ENCODE measurements at regions not wholly inside any gene's neighbourhood (a gene's known extent, or its start where the extent isn't known, plus 50 kb on each side); places are given as distances from the start of the nearest gene placed in this dataset.

DNA sequence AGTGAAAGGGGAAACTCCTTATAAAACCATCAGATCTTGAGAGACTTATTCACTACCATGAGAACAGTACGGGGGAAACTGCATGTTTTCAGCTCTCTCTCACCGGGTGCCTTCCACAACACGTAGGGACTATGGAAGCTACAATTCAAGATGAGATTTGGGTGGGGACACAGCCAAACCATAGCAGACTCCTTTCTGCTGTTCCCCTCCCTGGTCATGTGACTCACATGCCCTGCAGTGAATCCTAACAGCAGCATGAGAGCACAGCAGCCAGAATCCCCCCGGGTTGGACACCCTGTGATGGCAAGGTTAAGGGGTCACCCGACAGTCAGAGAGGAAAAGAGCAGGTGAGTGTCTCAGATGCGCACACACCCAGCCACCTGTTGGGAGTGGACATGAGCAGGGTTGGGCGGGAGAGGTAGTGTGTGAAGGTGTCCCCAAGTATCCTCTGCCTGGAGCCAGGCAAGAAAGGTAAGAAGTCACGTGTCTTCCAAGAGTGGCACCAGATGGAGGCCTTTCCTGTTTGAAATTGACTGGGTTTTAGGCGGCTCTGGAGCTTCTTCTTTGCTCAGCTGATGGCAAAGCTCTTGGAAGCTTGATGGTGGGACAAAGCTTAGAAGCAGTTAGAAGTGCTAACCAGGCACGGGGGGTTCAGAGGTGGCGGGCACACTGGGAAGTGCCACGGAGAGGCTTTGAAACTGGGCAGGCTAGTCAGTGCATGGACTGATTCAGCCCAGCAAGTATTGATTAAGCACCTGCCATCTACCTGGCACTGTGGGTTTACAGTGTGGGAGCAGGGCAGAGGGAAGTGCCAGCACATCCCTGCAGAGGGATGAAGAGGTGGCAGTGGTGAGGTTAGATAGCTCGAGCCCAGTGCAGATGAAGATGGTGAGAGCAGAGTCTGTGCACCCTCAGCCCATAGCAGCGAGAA lies 68.7 kb downstream of the RHOB start:
- DNase-seq (ENCODE audit: low read depth in 1 of 2, low spot score in 1 of 2) = no peak
- TF ChIP-seq JUND (IDR thresholded peaks at IDR 0.05; ENCODE audit: low read depth) = no peak
- in situ Hi-C loops (cut with HindIII; ENCODE audit: low pct_unique_long_range_greater_than_20kb, low sequenced_read_pairs) = no loop called here

- TF ChIP-seq JUND (IDR thresholded peaks at IDR 0.05; ENCODE audit: low read depth) = no peak
- in situ Hi-C loops (cut with HindIII; ENCODE audit: low pct_unique_long_range_greater_than_20kb, low sequenced_read_pairs) = no loop called here
- no peak for DNase-seq (ENCODE audit: low read depth in 1 of 2, low spot score in 1 of 2)
These were observed 69.4 kb downstream of the RHOB start for GRCh38 chr2:20516291-20516645.

DNA sequence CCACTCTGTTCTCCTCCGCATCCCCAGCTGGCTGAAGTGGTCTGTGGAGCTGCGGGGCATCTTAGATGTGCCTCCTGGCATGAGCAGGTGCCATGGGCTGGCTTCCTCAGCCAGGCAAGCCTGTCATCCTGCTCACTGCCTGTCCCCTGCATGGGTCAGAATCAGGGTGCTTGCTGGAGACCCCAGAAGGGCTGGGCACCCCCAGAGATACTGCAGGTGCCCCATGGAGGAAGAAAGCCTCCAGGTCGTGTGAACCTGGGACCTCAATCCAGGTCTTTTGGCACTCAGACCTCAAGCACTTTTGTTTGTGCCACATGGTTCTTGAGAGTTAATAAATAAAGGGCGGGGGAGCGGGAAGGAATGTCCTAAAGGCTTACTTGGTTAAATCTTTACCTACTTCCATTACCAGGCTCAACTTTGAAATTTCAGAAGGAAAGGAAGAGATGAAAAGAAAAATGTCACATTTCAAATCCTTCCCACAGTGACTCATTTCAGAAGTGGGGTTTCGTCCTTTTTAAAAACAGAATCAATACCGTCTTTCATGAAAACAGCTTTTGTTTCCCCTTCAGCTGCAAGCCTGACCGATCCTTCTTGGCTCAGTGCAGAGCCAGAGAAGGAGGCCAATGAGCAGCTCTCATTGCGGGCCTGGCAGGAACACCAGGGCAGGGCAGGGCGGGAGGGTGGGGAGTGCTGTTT lies 69.9 kb downstream of the RHOB start:
- in situ Hi-C loops (cut with HindIII; ENCODE audit: low pct_unique_long_range_greater_than_20kb, low sequenced_read_pairs) = no loop called here
- TF ChIP-seq JUND (IDR thresholded peaks at IDR 0.05; ENCODE audit: low read depth) = no peak
- no peak for DNase-seq (ENCODE audit: low read depth in 1 of 2, low spot score in 1 of 2)

DNA sequence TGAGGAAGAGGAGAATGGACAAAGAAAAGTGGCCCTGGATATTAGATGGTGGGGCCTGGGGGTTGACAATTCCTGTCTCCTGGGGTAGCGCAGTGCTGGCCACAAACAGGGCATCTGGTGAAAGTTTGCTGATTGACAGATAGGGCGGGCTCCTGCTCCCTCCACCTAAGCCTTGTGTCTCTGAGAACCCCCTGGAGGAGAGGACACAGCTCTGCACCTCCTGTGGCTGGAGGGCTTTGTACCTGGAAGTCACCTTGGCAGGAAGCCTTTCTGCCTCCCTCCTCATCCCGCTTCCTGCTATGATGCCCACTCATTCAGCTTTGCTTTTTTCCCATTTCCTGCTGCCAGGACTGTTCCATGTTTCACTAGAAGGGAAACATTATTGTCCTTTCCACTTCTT lies 72.4 kb downstream of the RHOB start:
- no peak for DNase-seq (ENCODE audit: low read depth in 1 of 2, low spot score in 1 of 2)
- in situ Hi-C loops (cut with HindIII; ENCODE audit: low pct_unique_long_range_greater_than_20kb, low sequenced_read_pairs) = no loop called here
- TF ChIP-seq JUND (IDR thresholded peaks at IDR 0.05; ENCODE audit: low read depth) = no peak

DNA sequence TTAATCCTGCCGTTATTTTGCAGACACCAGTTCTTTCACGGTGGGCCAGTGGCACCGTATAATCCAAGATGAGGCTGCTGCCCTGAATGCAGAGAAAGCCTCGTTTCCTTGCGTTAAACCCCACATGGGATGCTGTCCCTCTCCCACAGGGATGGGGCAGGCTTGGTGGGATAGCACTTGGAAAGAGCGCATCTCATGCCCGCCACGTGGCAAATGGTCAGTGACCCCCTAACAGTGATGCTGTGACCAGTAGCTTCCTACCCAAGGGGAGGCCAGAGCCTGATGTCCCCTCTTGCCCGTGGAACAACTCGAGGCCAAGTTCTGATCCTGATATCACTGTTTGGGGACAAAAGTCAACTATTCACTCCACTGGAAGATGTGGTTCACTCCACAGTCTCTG lies 73.3 kb downstream of the RHOB start:
- DNase-seq (ENCODE audit: low read depth in 1 of 2, low spot score in 1 of 2) = no peak
- in situ Hi-C loops (cut with HindIII; ENCODE audit: low pct_unique_long_range_greater_than_20kb, low sequenced_read_pairs) = no loop called here
- no peak for TF ChIP-seq JUND (IDR thresholded peaks at IDR 0.05; ENCODE audit: low read depth)

DNA sequence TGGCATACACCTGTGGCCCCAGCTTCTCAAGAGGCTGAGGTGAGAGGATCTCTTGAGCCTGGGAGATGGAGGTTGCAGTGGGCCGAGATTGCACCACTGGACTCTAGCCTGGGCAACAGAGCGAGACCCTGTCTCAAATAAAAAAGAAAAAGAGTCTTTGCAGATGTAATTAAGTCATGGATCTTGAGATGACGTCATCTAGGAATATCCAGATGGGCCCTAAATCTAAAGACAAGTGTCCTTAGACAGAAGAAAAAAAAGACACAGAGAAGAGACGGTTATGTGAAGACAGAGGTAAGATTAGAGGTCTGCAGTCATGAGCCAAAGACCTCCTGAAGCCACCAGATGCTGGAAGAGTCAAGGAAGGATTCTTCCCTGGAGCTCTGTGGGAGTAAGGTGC lies 74.3 kb downstream of the RHOB start:
- TF ChIP-seq JUND (IDR thresholded peaks at IDR 0.05; ENCODE audit: low read depth) = no peak
- DNase-seq (ENCODE audit: low read depth in 1 of 2, low spot score in 1 of 2) = no peak
- in situ Hi-C loops (cut with HindIII; ENCODE audit: low pct_unique_long_range_greater_than_20kb, low sequenced_read_pairs) = no loop called here

DNA sequence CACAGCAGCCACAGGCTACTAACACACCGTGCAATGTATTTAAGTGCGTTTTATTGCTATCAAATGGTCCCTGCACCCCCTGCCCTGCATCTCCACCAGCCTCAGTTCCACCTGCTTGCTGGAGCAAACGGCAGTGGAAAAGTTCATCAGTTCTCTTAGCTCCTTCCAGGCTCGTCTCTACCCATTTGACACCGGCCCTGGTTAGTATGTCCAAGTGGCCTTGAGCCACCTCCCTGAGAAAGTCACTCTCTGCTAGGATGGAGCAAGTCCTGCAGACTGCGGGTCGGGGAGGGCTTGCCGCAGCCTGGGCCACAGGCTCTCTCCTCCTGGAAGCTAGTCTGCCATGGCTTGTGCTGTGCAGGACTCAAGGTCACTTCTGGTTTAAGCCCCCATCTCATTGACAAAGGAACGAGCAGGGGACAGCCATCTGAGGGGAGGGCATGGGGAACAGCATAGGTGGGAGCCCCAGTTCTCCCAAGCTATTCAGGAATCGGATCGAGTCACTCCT lies 74.9 kb downstream of the RHOB start:
- in situ Hi-C loops (cut with HindIII; ENCODE audit: low pct_unique_long_range_greater_than_20kb, low sequenced_read_pairs) = no loop called here
- TF ChIP-seq JUND (IDR thresholded peaks at IDR 0.05; ENCODE audit: low read depth) = no peak
- DNase-seq (ENCODE audit: low read depth in 1 of 2, low spot score in 1 of 2) = no peak

GRCh38 chr2:20523073-20523798 lies 76.4 kb downstream of the RHOB start:
- no peak for DNase-seq (ENCODE audit: low read depth in 1 of 2, low spot score in 1 of 2)
- no peak for TF ChIP-seq JUND (IDR thresholded peaks at IDR 0.05; ENCODE audit: low read depth)
- in situ Hi-C loops (cut with HindIII; ENCODE audit: low pct_unique_long_range_greater_than_20kb, low sequenced_read_pairs) = no loop called here

GRCh38 chr2:20523799-20524187 lies 76.9 kb downstream of the RHOB start:
- in situ Hi-C loops (cut with HindIII; ENCODE audit: low pct_unique_long_range_greater_than_20kb, low sequenced_read_pairs) = no loop called here
- DNase-seq (ENCODE audit: low read depth in 1 of 2, low spot score in 1 of 2) = no peak
- TF ChIP-seq JUND (IDR thresholded peaks at IDR 0.05; ENCODE audit: low read depth) = no peak

DNA sequence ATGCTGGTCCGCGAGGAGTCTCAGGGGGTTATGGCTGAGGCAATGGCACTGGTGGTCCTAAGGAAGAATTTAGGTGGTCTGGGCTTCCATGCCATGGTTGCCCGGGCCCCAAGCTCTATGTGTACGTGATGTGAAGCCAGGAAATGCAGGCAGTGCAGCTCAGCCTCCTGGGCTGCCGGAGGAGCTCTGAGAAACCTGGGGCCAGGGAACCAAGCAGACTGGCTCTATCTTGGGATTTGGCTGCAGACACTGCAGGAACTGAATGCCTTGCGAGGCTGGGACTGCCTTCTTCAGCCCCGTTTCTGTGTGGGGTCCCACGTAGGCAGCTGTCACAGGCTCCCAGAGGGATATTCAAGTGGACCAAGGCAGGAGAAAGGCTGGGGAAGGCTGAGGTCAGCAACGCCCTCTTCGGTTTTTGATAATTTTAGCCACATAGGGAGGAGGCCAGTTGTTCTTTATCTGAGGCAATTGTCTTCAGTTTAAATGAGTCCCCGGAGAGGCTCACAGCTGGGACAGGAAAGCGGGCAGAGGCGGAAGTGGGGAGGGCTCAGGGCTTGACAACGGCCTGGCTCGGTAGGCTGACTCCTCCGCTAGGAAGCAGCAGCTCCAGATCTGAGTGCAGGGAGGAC lies 77.7 kb downstream of the RHOB start:
- TF ChIP-seq JUND (IDR thresholded peaks at IDR 0.05; ENCODE audit: low read depth) = no peak
- in situ Hi-C loops (cut with HindIII; ENCODE audit: low pct_unique_long_range_greater_than_20kb, low sequenced_read_pairs) = no loop called here
- DNase-seq (ENCODE audit: low read depth in 1 of 2, low spot score in 1 of 2) = no peak

DNA sequence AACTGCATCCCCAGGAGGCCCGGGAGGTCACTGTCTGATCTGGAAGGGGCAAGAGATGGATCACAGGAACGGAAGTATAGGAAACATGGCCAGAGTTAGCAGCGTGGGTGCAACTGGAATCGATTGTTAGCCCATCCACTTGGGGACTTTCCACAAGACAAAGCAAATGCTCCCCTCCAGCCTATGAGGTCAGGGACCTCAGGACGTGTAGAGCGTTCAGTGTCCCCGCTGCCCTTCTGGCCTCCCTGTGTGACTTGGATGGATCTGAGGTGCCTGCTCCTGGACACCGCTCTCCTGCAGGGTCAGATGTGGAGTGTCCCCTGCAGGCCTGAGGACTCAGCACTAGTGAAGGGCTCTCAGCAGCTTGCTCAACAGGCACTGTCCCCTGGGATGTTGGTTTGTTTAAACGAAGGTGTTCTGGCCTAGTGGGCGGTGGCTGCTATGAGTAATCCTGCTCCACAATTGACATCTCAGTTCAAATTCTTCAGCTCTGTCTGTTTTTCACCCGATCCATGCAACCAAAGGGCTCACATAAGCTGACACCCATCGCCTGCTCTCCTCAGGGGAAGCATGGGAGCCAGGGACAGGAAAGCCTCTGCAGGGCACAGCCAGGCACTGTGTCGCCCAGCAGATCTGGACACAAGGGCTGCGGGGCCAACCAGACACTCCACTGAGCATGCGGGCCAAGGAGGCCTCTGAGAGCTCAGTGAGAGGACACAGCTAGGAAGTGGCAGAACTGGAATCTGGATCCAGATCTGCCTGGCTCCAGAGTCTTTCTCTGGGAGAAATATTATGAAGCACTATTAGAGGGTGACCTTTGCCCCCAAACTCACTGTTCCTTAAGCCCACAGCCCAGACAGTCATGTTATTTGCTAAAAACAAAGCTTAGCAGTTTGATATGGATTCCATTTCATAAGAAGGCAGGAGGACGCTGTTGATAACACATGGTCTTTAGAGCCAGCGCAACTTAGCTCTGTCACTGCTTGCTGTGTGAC lies 78.5 kb downstream of the RHOB start:
- no peak for DNase-seq (ENCODE audit: low read depth in 1 of 2, low spot score in 1 of 2)
- in situ Hi-C loops (cut with HindIII; ENCODE audit: low pct_unique_long_range_greater_than_20kb, low sequenced_read_pairs) = no loop called here
- TF ChIP-seq JUND (IDR thresholded peaks at IDR 0.05; ENCODE audit: low read depth) = no peak
